WTC11 (cell line): ENCODE measurements at regions not wholly inside any gene's neighbourhood (a gene's known extent, or its start where the extent isn't known, plus 50 kb on each side); places are given as distances from the start of the nearest gene placed in this dataset.

ENCODE experiments used
- CBFB ChIP-seq: sonication (generic); formaldehyde crosslinking; IDR thresholded peaks from 2 replicates; pipeline ENCODE4 v1.8.1; 2022; ENCODE audit warnings: mild to moderate bottlenecking, low read depth, missing genetic modification reagents
- CREB1 ChIP-seq: sonication (generic); formaldehyde crosslinking; IDR thresholded peaks from 2 replicates; pipeline ENCODE4 v1.8.0; 2023; ENCODE audit warnings: mild to moderate bottlenecking, missing genetic modification reagents
- CTCF ChIP-seq: fragments of 200-600 bp; IDR thresholded peaks from 2 replicates; pipeline ENCODE4 v1.8.0; 2022; ENCODE audit warnings: antibody characterized with exemption
- ELF4 ChIP-seq: sonication (generic); formaldehyde crosslinking; IDR thresholded peaks from 2 replicates; pipeline ENCODE4 v1.8.1; 2022; ENCODE audit warnings: low read depth, mild to moderate bottlenecking, moderate library complexity, missing genetic modification reagents
- FOXP1 ChIP-seq: sonication (generic); formaldehyde crosslinking; IDR thresholded peaks from 2 replicates; pipeline ENCODE4 v1.8.0; 2022; ENCODE audit warnings: missing genetic modification reagents, mild to moderate bottlenecking, moderate library complexity, borderline replicate concordance
- IRF1 ChIP-seq: sonication (generic); formaldehyde crosslinking; IDR thresholded peaks from 2 replicates; pipeline ENCODE4 v1.8.0; 2023; ENCODE audit warnings: missing genetic modification reagents
- RELA ChIP-seq: sonication (generic); formaldehyde crosslinking; IDR thresholded peaks from 2 replicates; pipeline ENCODE4 v1.8.1; 2022; ENCODE audit warnings: missing genetic modification reagents, mild to moderate bottlenecking, borderline replicate concordance
- ZNF425 ChIP-seq: fragments of 250-450 bp; sonication (Bioruptor Pico); conservative IDR thresholded peaks from 2 replicates; pipeline ENCODE4 v1.9.0; 2021; ENCODE audit warnings: mild to moderate bottlenecking

GRCh38 chr4:81611221-81611620 lies 139.5 kb upstream of the RASGEF1B start:
- no peak for TF ChIP-seq IRF1
- no peak for TF ChIP-seq ZNF425 (CRISPR knock-in tag)
- TF ChIP-seq CTCF = no peak
- TF ChIP-seq ELF4 (CRISPR knock-in tag) = no peak
- TF ChIP-seq RELA (CRISPR knock-in tag) = no peak
- no peak for TF ChIP-seq CBFB (CRISPR knock-in tag)
- TF ChIP-seq CREB1 = no peak
- TF ChIP-seq FOXP1 (CRISPR knock-in tag) = no peak
